HepG2 (cell line): ENCODE measurements at regions not wholly inside any gene's neighbourhood (a gene's known extent, or its start where the extent isn't known, plus 50 kb on each side); places are given as distances from the start of the nearest gene placed in this dataset.
A peak's percentile ranks its signal among the peaks of the same experiment; 100 is the strongest.

Experiments used
- ATAC-seq: fragments of 200-7000 bp; cut with Tn5 transposase; 3 replicates; pipeline ENCODE4 v1.9.1; 2020; ENCODE audit warnings: mild to moderate bottlenecking, moderate library complexity
- BruUV-seq: library from RNA; stranded (reverse); fragments of 400-500 nt; replicated peaks from 2 replicates; lab custom pipeline; 2021; lab: Mats Ljungman, UMichigan
- CTCF ChIA-PET: fragments of 300-600 bp; formaldehyde crosslinking; extraction: SDS; loops from one replicate; lab custom pipeline; 2021; ENCODE audit warnings: low total read pairs, inconsistent platforms, low intra/inter-chr PET ratio; lab: Yijun Ruan, JAX
- POLR2A ChIA-PET: fragments of 350-600 bp; sonication (Branson Sonifier 250); formaldehyde crosslinking; loops from one replicate; lab custom pipeline; 2020; ENCODE audit warnings: antibody characterized with exemption, inconsistent platforms; lab: Yijun Ruan, JAX
- DNase-seq: peaks from one replicate; pipeline ENCODE4 v3.0.0-alpha.2; 2015; ENCODE audit warnings: low spot score
- FAIRE-seq: peaks from 3 replicates; lab custom pipeline; 2011; peaks lifted over from hg19 to GRCh38; lab: Jason Lieb, UNC
- H2AFZ ChIP-seq: one replicate; pipeline ENCODE4 v1.6.1; 2011; ENCODE audit warnings: low read length, inconsistent platforms
- H3K27ac ChIP-seq: fragments of 300-600 bp; 3 replicates; pipeline ENCODE4 v1.8.0; 2011; ENCODE audit warnings: mixed run types, mild to moderate bottlenecking, mixed read lengths, low read length, inconsistent platforms; ENCODE audit not compliant: insufficient read depth; ENCODE audit errors: extremely low read length
- H3K27me3 ChIP-seq, 2 experiments: fragments of 200-600 bp in 1 of 2; 2 replicates in 1 of 2; 3 replicates in 1 of 2; pipeline versions ENCODE4 v1.6.0 to v1.8.0; 2011; ENCODE audit warnings: low read length in 2 of 2, mild to moderate bottlenecking in 2 of 2, moderate library complexity in 2 of 2, inconsistent platforms in 1 of 2; ENCODE audit not compliant: insufficient read depth in 2 of 2, control insufficient read depth in 1 of 2
- H3K36me3 ChIP-seq, 2 experiments: fragments of 200-600 bp in 1 of 2; replicated peaks in 1 of 2; 2 replicates in 1 of 2; 3 replicates in 1 of 2; pipeline versions ENCODE4 v1.5.1 to v1.8.0; 2011; ENCODE audit warnings: low read length in 2 of 2, inconsistent platforms in 1 of 2; ENCODE audit not compliant: insufficient read depth in 2 of 2, control insufficient read depth in 1 of 2
- H3K4me1 ChIP-seq: 2 replicates; pipeline ENCODE4 v1.5.1; 2012; ENCODE audit warnings: low read length, inconsistent platforms; ENCODE audit not compliant: insufficient read depth
- H3K4me2 ChIP-seq: 2 replicates; pipeline ENCODE4 v1.6.0; 2011; ENCODE audit warnings: low read depth, low read length, inconsistent platforms
- H3K4me3 ChIP-seq, 3 experiments: fragments of 200-600 bp in 1 of 3; sonication (generic), shearing (Covaris generic) in 1 of 3; replicated peaks in 1 of 3; 2 replicates each; pipeline ENCODE4 v1.5.1; 2011 to 2016; ENCODE audit warnings: low read length in 3 of 3, inconsistent platforms in 2 of 3, low read depth in 2 of 3, mild to moderate bottlenecking in 2 of 3, control low read depth in 1 of 3, mixed read lengths in 1 of 3; ENCODE audit not compliant: insufficient read depth in 1 of 3
- H3K79me2 ChIP-seq: one replicate; pipeline ENCODE4 v1.6.1; 2011; ENCODE audit warnings: low read length, inconsistent platforms; ENCODE audit not compliant: insufficient read depth
- H3K9ac ChIP-seq: 2 replicates; pipeline ENCODE4 v1.6.0; 2011; ENCODE audit warnings: mild to moderate bottlenecking, low read depth, low read length, inconsistent platforms; ENCODE audit not compliant: insufficient read depth
- H3K9me3 ChIP-seq: 2 replicates; pipeline ENCODE4 v1.5.1; 2012; ENCODE audit warnings: mild to moderate bottlenecking, low read length
- H4K20me1 ChIP-seq: 2 replicates; pipeline ENCODE4 v1.6.0; 2011; ENCODE audit warnings: inconsistent platforms, mild to moderate bottlenecking, low read length, moderate library complexity; ENCODE audit not compliant: insufficient read depth
- BRD4 ChIP-seq: sonication (generic); formaldehyde crosslinking; IDR thresholded peaks from 2 replicates; pipeline ENCODE4 v1.4.0; 2020; ENCODE audit warnings: missing genetic modification reagents
- CEBPG ChIP-seq: IDR thresholded peaks from 2 replicates; pipeline ENCODE4 v1.6.1; 2016
- CSRNP2 ChIP-seq: sonication (generic); formaldehyde crosslinking; conservative IDR thresholded peaks from 2 replicates; pipeline ENCODE4 v1.8.0; 2022; ENCODE audit warnings: low read depth, missing genetic modification reagents
- CTCF ChIP-seq: sonication (generic); formaldehyde crosslinking; IDR thresholded peaks from 2 replicates; pipeline ENCODE4 v1.5.0; 2020; ENCODE audit warnings: mild to moderate bottlenecking, missing genetic modification reagents, moderate library complexity
- FOXP4 ChIP-seq: sonication (generic); formaldehyde crosslinking; IDR thresholded peaks from 2 replicates; pipeline ENCODE4 v1.4.0; 2020; ENCODE audit warnings: missing genetic modification reagents
- LBX2 ChIP-seq: sonication (generic); formaldehyde crosslinking; IDR thresholded peaks from 2 replicates; pipeline ENCODE4 v1.5.0; 2020; ENCODE audit warnings: missing genetic modification reagents, mild to moderate bottlenecking, borderline replicate concordance
- NR2F6 ChIP-seq, 2 experiments: IDR thresholded peaks; 2 replicates each; pipeline ENCODE4 v1.6.1; 2016; ENCODE audit warnings: antibody characterized with exemption in 1 of 2, mild to moderate bottlenecking in 1 of 2
- RXRB ChIP-seq: IDR thresholded peaks from 2 replicates; pipeline ENCODE4 v1.6.1; 2016; ENCODE audit warnings: borderline replicate concordance, missing genetic modification reagents, missing compliant biosample characterization
- SMC3 ChIP-seq: IDR thresholded peaks from 2 replicates; pipeline ENCODE4 v1.6.1; 2011; ENCODE audit warnings: low read length, improper control_type of control experiment
- STAG1 ChIP-seq: sonication (generic); formaldehyde crosslinking; IDR thresholded peaks from 2 replicates; pipeline ENCODE4 v1.4.0; 2020; ENCODE audit warnings: missing genetic modification reagents
- TP53 ChIP-seq: sonication (generic); formaldehyde crosslinking; conservative IDR thresholded peaks from 2 replicates; pipeline ENCODE4 v1.4.0; 2020; ENCODE audit warnings: missing genetic modification reagents
- ZNF296 ChIP-seq: sonication (generic); formaldehyde crosslinking; conservative IDR thresholded peaks from 2 replicates; pipeline ENCODE4 v1.5.0; 2020; ENCODE audit warnings: mild to moderate bottlenecking, missing genetic modification reagents
- ZNF7 ChIP-seq: IDR thresholded peaks from 2 replicates; pipeline ENCODE4 v1.6.1; 2016; ENCODE audit warnings: missing biosample characterization, missing genetic modification reagents
- WGBS: methylation state at CpG from one replicate; pipeline ENCODE4 v1.1.6; 2017; ENCODE audit warnings: low lambda C conversion rate; 5-methylcytosine and 5-hydroxymethylcytosine counted together
- in situ Hi-C: cut with HindIII; loops from 2 replicates; pipeline ENCODE4 v1.10.0; 2017; ENCODE audit warnings: low pct_unique_long_range_greater_than_20kb; ENCODE audit not compliant: extremely low pct_ligation_motif_present
- intact Hi-C: fragments of 100-400 bp; cut with micrococcal nuclease; formaldehyde crosslinking; loops from one replicate; pipeline ENCODE4 v1.10.0; 2022; ENCODE audit not compliant: unreplicated experiment

- FAIRE-seq = no peak
- Histone ChIP-seq H3K79me2 (no peaks in the 10 kb centered on the region), H3K27ac (no peak overlapping the region), H3K4me1 (no peaks in the 10 kb centered on the region), H3K4me2 (no peak overlapping the region), H3K9me3 (peaks cover 4% of the 10 kb centered on the region; the same call in 1 of the 2 replicates), H3K36me3 (no peaks in the 10 kb centered on the region), H3K9ac (no peak overlapping the region), H2AFZ (no peak overlapping the region), H3K27me3 (peaks cover 0 to 12% of the 10 kb centered on the region in 2 experiments; a peak in 3 of 5 replicates), H3K4me3 (no peak overlapping the region), H4K20me1 (no peaks in the 10 kb centered on the region)
- in situ Hi-C loops (no loop called here), intact Hi-C loops (no loop called here)
- ChIA-PET CTCF (no interaction called here), POLR2A (no interaction called here)
- no TSS peak for BruUV-seq
- DNase-seq = no peak
- ATAC-seq = no peak
- TF ChIP-seq ZNF7 (CRISPR knock-in tag) = no peak
- TF ChIP-seq FOXP4 (CRISPR knock-in tag) = no peak
- TF ChIP-seq ZNF296 (CRISPR knock-in tag) = no peak
- 21% methylated on average over 2 of the region's 7 CpGs for WGBS
Observed at GRCh38 chr7:98731651-98732050, 114.6 kb downstream of the NPTX2 start.

GRCh38 chr7:98733036-98733435 is 116.0 kb downstream of the NPTX2 start:
- peak; percentile 49 for FAIRE-seq
- peaks cover 0 to 16% of the 10 kb centered on the region in 2 experiments; a peak in 3 of 5 replicates for H3K27me3 ChIP-seq

More at GRCh38 chr7:98733036-98733435, 116.0 kb downstream of the NPTX2 start:
- Histone ChIP-seq H3K27ac (no peak overlapping the region), H2AFZ (no peak overlapping the region), H4K20me1 (no peaks in the 10 kb centered on the region), H3K9me3 (peaks cover 4% of the 10 kb centered on the region; the same call in 1 of the 2 replicates), H3K4me2 (no peak overlapping the region), H3K9ac (no peak overlapping the region), H3K36me3 (no peaks in the 10 kb centered on the region), H3K4me1 (no peaks in the 10 kb centered on the region), H3K4me3 (no peak overlapping the region), H3K79me2 (no peaks in the 10 kb centered on the region)
- in situ Hi-C loops (no loop called here), intact Hi-C loops (no loop called here)
- no TSS peak for BruUV-seq
- ATAC-seq (peak; percentile 78), DNase-seq (peak; percentile 54)
- TF ChIP-seq BRD4 (CRISPR knock-in tag) (no peak), CEBPG (CRISPR knock-in tag) (no peak), CTCF (CRISPR knock-in tag) (peak; percentile 60), TP53 (CRISPR knock-in tag) (no peak), CSRNP2 (CRISPR knock-in tag) (no peak), LBX2 (CRISPR knock-in tag) (no peak), NR2F6 (IDR thresholded peaks at IDR 0.05) (no peak), NR2F6 (CRISPR knock-in tag; IDR thresholded peaks at IDR 0.05) (no peak), RXRB (CRISPR knock-in tag) (no peak), SMC3 (peak; percentile 25; the same call in 1 of the 2 replicates), STAG1 (peak; percentile 34)
- 50% methylated on average over 2 of the region's 2 CpGs for WGBS
- CTCF ChIA-PET = interaction anchor here (1.2 kb wide), 1 partner anchor 107 kb away, joined by 3 read pairs; no protein-coding TSS in a partner anchor
- POLR2A ChIA-PET = no interaction called here
